Spleen (tissue), 7 donors: ENCODE measurements at regions not wholly inside any gene's neighbourhood (a gene's known extent, or its start where the extent isn't known, plus 50 kb on each side); places are given as distances from the start of the nearest gene placed in this dataset.

Source experiments
- POLR2A ChIP-seq, 3 donors: fragments of 450-650 bp; IDR thresholded peaks; one replicate each; pipeline ENCODE4 v1.5.1; 2017; ENCODE audit warnings: antibody characterized with exemption in 3 of 3, mild to moderate bottlenecking in 1 of 3
- TF ChIP-seq, protein P1 (sequence below), 11 experiments: fragments of 200-600 bp in 7 of 11; fragments of 450-650 bp in 4 of 11; sonication (generic) in 4 of 11; IDR thresholded peaks in 8 of 11; conservative IDR thresholded peaks in 3 of 11; 1 replicate in 7 of 11; 2 replicates in 4 of 11; pipeline versions ENCODE4 v1.4.0 to v1.8.0; 2016 to 2021; ENCODE audit warnings: antibody characterized with exemption in 11 of 11, inconsistent platforms in 4 of 11, mild to moderate bottlenecking in 1 of 11
- donor health status: DM: no; HTN: no; CAD: no; lungs with moderate emphysema.
- donor health status: DM: no; HTN: no; CAD: no.
- donor health status: DM: no; HTN: no; CAD: no.

DNA sequence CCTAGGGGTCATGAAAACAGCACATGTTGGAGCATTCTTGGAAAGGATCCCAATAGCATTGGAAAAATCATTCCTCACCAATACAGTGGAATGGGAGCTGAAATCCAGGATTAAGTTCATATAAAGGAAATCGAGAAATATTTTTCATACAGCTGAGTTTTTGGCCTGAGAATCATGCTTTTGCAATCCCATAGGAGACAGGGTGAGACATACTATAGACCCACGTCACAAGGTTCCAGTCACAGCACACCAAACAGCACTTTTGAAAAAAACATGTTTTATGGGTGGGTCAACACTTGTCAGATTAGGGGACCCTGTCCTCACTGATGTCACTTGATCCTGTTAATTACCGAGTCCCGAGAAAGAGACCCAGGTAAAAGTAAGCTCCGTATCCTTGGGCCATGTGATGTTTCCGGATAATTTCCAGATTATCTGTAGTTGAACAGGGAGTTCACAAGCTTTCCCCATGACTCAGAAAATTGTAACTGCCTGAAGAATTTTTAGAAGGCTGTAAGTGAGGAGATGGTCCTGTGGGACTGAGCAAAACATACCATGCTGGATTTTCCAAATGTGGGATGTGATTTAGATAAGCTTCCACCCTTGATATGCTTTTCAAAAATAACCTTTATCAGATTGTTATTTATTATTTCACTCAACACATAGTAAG, 80.9 kb upstream of the TLR3 start:
- TF ChIP-seq, protein P1, sequence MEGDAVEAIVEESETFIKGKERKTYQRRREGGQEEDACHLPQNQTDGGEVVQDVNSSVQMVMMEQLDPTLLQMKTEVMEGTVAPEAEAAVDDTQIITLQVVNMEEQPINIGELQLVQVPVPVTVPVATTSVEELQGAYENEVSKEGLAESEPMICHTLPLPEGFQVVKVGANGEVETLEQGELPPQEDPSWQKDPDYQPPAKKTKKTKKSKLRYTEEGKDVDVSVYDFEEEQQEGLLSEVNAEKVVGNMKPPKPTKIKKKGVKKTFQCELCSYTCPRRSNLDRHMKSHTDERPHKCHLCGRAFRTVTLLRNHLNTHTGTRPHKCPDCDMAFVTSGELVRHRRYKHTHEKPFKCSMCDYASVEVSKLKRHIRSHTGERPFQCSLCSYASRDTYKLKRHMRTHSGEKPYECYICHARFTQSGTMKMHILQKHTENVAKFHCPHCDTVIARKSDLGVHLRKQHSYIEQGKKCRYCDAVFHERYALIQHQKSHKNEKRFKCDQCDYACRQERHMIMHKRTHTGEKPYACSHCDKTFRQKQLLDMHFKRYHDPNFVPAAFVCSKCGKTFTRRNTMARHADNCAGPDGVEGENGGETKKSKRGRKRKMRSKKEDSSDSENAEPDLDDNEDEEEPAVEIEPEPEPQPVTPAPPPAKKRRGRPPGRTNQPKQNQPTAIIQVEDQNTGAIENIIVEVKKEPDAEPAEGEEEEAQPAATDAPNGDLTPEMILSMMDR (IDR thresholded peaks at IDR 0.05 in 8 of 11, conservative IDR thresholded peaks at IDR 0.05 in 3 of 11): no peak
- TF ChIP-seq POLR2A (IDR thresholded peaks at IDR 0.05): no peak
